AML-193 (cell line): ENCODE measurements at regions not wholly inside any gene's neighbourhood (a gene's known extent, or its start where the extent isn't known, plus 50 kb on each side); places are given as distances from the start of the nearest gene placed in this dataset.

ENCODE experiments used
- DNase-seq, 2 experiments: peaks; one replicate each; lab custom pipeline; 2025; lab: John Stamatoyannopoulos, UW

- DNase-seq = no peak
Measured at GRCh38 chr19:30171138-30171635, 201.0 kb upstream of the ZNF536 start.

GRCh38 chr19:30171795-30172612 is 200.2 kb upstream of the ZNF536 start:
- no peak for DNase-seq

GRCh38 chr19:30172613-30173242 is 199.5 kb upstream of the ZNF536 start:
- DNase-seq = no peak

- no peak for DNase-seq
Measured at GRCh38 chr19:30173593-30174356, 198.4 kb upstream of the ZNF536 start.

- no peak for DNase-seq
Measured at GRCh38 chr19:30174357-30174645, 197.9 kb upstream of the ZNF536 start.

GRCh38 chr19:30174791-30175190 is 197.4 kb upstream of the ZNF536 start:
- no peak for DNase-seq

GRCh38 chr19:30175987-30176386 is 196.2 kb upstream of the ZNF536 start:
- no peak for DNase-seq

- no peak for DNase-seq
Measured at GRCh38 chr19:30178721-30179402, 193.3 kb upstream of the ZNF536 start.

GRCh38 chr19:30180691-30181090 is 191.5 kb upstream of the ZNF536 start:
- no peak for DNase-seq

- no peak for DNase-seq
Measured at GRCh38 chr19:30183807-30184490, 188.2 kb upstream of the ZNF536 start.

GRCh38 chr19:30202060-30202600 is 170.1 kb upstream of the ZNF536 start:
- DNase-seq = no peak

- DNase-seq = no peak
Measured at GRCh38 chr19:30204721-30205120, 167.5 kb upstream of the ZNF536 start.

GRCh38 chr19:30206187-30206586 is 166.0 kb upstream of the ZNF536 start:
- DNase-seq = no peak

- no peak for DNase-seq
Measured at GRCh38 chr19:30207357-30207756, 164.8 kb upstream of the ZNF536 start.

GRCh38 chr19:30208436-30209060 is 163.6 kb upstream of the ZNF536 start:
- no peak for DNase-seq

- DNase-seq = no peak
Measured at GRCh38 chr19:30209617-30210600, 162.3 kb upstream of the ZNF536 start.

GRCh38 chr19:30212574-30212973 is 159.6 kb upstream of the ZNF536 start:
- DNase-seq = no peak

GRCh38 chr19:30214651-30215051 is 157.5 kb upstream of the ZNF536 start:
- DNase-seq = peak in 1 of 2 experiments; percentile 24

GRCh38 chr19:30215248-30215647 is 156.9 kb upstream of the ZNF536 start:
- no peak for DNase-seq

- no peak for DNase-seq
Measured at GRCh38 chr19:30216453-30216852, 155.7 kb upstream of the ZNF536 start.
